ENCODE measurements at regions not wholly inside any gene's neighbourhood (a gene's known extent, or its start where the extent isn't known, plus 50 kb on each side); places are given as distances from the start of the nearest gene placed in this dataset.

- TF ChIP-seq CTCF (IDR thresholded peaks at IDR 0.05) (no peak), POLR2A (IDR thresholded peaks at IDR 0.05) (no peak)
Observed at GRCh38 chr9:95595721-95596295, 79.0 kb upstream of the PTCH1 start.
